B cell (primary cell): ENCODE measurements at regions not wholly inside any gene's neighbourhood (a gene's known extent, or its start where the extent isn't known, plus 50 kb on each side); places are given as distances from the start of the nearest gene placed in this dataset.

Source experiments
- EZH2 ChIP-seq: IDR thresholded peaks from 2 replicates; pipeline ENCODE4 v1.6.1; 2012; ENCODE audit warnings: borderline replicate concordance, low read depth, mild to moderate bottlenecking, moderate library complexity, low read length; ENCODE audit not compliant: insufficient read depth, poor library complexity, severe bottlenecking
- TF ChIP-seq, protein P1 (sequence below): fragments of 200-600 bp; IDR thresholded peaks from one replicate; pipeline ENCODE4 v1.8.0; 2022; ENCODE audit warnings: antibody characterized with exemption, mild to moderate bottlenecking

DNA sequence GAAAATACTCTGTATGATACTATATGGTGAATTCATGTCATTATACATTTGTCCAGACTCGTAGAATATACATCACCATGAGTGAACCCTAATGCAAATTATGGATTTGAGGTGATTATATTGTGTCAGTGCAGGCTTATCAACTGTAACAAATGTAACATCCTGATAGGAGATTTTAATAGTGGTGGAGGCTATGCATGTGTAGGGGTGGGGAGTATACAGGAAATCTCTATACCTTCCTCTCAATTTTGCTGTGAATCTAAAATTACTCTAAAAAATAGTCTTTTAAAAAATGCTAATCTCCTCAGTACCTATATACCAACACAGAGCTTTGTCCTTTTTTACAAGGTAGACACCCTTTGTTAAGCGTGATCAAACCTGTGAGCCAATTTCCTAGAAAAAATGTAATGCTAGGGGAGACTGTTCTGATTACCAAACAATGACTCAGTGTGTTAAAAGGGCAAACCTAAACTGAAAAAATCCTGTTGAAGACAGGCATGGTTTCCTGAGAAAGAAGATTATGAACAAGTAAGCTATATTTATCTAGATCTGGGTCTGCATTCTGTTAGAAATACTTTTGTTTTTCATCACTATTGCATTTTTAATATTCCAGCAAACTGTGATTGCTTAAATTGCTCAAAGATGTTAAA is 170.9 kb downstream of the DUSP6 start:
- TF ChIP-seq EZH2, result no peak
- TF ChIP-seq, protein P1, sequence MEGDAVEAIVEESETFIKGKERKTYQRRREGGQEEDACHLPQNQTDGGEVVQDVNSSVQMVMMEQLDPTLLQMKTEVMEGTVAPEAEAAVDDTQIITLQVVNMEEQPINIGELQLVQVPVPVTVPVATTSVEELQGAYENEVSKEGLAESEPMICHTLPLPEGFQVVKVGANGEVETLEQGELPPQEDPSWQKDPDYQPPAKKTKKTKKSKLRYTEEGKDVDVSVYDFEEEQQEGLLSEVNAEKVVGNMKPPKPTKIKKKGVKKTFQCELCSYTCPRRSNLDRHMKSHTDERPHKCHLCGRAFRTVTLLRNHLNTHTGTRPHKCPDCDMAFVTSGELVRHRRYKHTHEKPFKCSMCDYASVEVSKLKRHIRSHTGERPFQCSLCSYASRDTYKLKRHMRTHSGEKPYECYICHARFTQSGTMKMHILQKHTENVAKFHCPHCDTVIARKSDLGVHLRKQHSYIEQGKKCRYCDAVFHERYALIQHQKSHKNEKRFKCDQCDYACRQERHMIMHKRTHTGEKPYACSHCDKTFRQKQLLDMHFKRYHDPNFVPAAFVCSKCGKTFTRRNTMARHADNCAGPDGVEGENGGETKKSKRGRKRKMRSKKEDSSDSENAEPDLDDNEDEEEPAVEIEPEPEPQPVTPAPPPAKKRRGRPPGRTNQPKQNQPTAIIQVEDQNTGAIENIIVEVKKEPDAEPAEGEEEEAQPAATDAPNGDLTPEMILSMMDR, result no peak
